HUES6 (cell line): ENCODE measurements at regions not wholly inside any gene's neighbourhood (a gene's known extent, or its start where the extent isn't known, plus 50 kb on each side); places are given as distances from the start of the nearest gene placed in this dataset.

ENCODE experiments used
- H3K27ac ChIP-seq: 2 replicates; pipeline ENCODE4 v1.7.0; 2013; ENCODE audit warnings: low read depth, mild to moderate bottlenecking, low read length, inconsistent platforms
- H3K27me3 ChIP-seq: 2 replicates; pipeline ENCODE4 v1.6.1; 2013; ENCODE audit warnings: low read length; ENCODE audit not compliant: control insufficient read depth, insufficient read depth
- H3K36me3 ChIP-seq: 2 replicates; pipeline ENCODE4 v1.6.1; 2013; ENCODE audit warnings: low read length; ENCODE audit not compliant: control insufficient read depth, insufficient read depth
- H3K4me1 ChIP-seq: 2 replicates; pipeline ENCODE4 v1.6.1; 2013; ENCODE audit warnings: low read length; ENCODE audit not compliant: control insufficient read depth, insufficient read depth
- H3K4me3 ChIP-seq: 2 replicates; pipeline ENCODE4 v1.5.1; 2013; ENCODE audit warnings: low read depth, low read length
- H3K9ac ChIP-seq: one replicate; pipeline ENCODE4 v1.6.1; 2013; ENCODE audit warnings: mild to moderate bottlenecking, low read length
- H3K9me3 ChIP-seq: 2 replicates; pipeline ENCODE4 v1.6.1; 2013; ENCODE audit warnings: low read depth, low read length; ENCODE audit not compliant: control insufficient read depth, insufficient read depth

- Histone ChIP-seq H3K9me3 (no peaks in the 10 kb centered on the region), H3K4me3 (no peak overlapping the region), H3K27me3 (no peaks in the 10 kb centered on the region), H3K9ac (no peak overlapping the region), H3K27ac (no peak overlapping the region), H3K4me1 (no peaks in the 10 kb centered on the region), H3K36me3 (no peaks in the 10 kb centered on the region)
Measured at GRCh38 chr2:67660871-67661270, 263.7 kb downstream of the ETAA1 start.

DNA sequence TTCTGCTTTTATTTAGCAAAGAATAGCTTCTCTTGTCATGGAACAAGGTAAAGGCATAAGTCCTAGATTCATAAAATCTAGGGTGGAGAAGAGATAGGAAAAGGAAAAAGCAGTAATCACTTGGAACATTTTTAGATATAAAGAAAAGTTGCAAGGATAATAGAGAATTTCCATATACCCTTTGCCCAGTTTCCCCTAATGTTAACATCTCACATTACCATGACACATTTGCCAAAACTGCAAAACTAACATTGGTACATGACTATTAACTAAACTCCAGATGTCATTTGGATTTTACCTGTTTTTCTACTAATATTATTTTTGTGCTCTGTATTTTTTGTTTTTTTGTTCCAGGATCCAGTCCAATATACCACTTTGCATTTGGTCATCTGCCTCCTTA, 265.1 kb downstream of the ETAA1 start:
- no peaks in the 10 kb centered on the region for H3K9me3 ChIP-seq
- H3K9ac ChIP-seq: no peak overlapping the region
- H3K27me3 ChIP-seq: no peaks in the 10 kb centered on the region
- H3K27ac ChIP-seq: no peak overlapping the region
- no peak overlapping the region for H3K4me3 ChIP-seq
- no peaks in the 10 kb centered on the region for H3K36me3 ChIP-seq
- H3K4me1 ChIP-seq: no peaks in the 10 kb centered on the region

- H3K36me3 ChIP-seq: no peaks in the 10 kb centered on the region
Measured at GRCh38 chr2:67663776-67664175, 266.6 kb downstream of the ETAA1 start.

DNA sequence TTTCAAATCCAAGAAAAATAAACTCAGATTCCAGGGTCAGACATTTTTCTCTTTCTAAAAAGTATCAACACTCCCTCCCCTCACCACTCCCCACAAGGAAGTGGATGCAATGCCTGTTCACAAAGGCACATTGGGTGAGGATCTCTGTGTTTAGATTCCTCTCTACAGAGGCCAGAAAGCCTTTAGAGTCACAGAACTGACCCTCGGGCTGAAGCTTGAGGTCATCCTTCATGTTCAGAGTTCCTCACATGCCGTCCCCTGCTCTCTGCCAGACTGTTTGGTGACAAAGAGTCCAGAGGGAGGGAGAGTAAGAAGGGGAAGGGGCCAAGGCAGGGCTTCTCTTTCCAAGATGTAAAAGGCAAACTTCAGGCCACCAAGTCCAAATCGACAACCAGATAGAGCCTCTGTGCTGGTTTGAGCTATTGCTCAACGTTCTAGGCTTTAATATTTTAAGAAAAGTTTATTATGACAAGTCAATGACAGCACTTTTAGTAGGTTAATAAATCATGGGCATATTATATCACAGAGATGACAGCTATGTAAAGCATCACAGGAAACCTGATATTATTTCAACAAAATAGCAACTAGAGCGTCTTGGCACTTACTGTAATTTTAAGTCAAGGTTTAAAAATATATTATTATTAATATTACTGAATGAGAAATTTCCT, 269.4 kb downstream of the ETAA1 start:
- no peaks in the 10 kb centered on the region for H3K27me3 ChIP-seq
- H3K9ac ChIP-seq: no peak overlapping the region
- H3K4me1 ChIP-seq: no peaks in the 10 kb centered on the region
- no peak overlapping the region for H3K4me3 ChIP-seq
- H3K36me3 ChIP-seq: no peaks in the 10 kb centered on the region
- H3K27ac ChIP-seq: no peak overlapping the region
- H3K9me3 ChIP-seq: no peaks in the 10 kb centered on the region

More at GRCh38 chr2:67663776-67664175, 266.6 kb downstream of the ETAA1 start:
- Histone ChIP-seq H3K9me3 (no peaks in the 10 kb centered on the region), H3K4me3 (no peak overlapping the region), H3K9ac (no peak overlapping the region), H3K27me3 (no peaks in the 10 kb centered on the region), H3K4me1 (no peaks in the 10 kb centered on the region), H3K27ac (no peak overlapping the region)

DNA sequence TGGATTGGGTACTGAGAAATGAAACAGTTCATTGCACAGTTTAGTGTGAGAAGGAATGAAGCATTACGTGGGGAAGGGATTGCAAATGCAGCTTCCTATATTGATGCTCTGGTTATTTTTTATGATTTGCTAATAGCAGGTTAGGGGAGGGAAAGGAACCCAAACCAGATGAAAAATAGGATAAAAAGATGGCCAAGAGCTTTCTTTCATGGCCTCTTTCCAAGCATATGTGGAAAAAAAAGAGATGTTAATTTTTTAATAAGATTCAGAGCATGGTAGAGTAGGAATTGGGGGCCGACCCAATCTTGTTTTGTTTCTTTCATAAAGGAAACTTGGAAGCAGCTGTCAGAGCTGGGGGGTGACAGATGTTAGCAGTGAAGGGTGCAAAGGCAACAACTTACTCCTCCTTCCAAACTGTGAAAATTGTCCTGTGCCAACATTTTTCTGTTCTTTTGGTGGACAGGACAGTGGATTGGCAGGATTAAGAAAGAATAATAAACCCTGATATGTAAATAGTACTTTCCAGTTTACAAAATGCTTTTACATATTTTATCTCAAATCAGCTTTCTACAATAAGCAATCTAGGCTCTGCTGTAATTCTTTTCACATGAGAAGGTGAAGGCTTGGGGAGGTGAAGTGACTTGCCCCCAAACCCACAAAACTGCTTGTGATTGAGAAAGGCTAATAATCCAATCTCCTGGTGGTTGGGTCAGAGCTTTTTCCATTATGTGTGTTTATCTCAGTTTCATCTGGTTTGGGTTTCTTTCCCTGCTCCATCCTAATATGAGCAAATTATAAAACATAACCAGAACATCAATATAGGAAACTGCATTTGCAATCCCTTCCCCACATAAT, 270.1 kb downstream of the ETAA1 start:
- H3K36me3 ChIP-seq: no peaks in the 10 kb centered on the region
- no peak overlapping the region for H3K9ac ChIP-seq
- no peak overlapping the region for H3K4me3 ChIP-seq
- H3K4me1 ChIP-seq: no peaks in the 10 kb centered on the region
- no peaks in the 10 kb centered on the region for H3K27me3 ChIP-seq
- H3K27ac ChIP-seq: no peak overlapping the region
- H3K9me3 ChIP-seq: no peaks in the 10 kb centered on the region

DNA sequence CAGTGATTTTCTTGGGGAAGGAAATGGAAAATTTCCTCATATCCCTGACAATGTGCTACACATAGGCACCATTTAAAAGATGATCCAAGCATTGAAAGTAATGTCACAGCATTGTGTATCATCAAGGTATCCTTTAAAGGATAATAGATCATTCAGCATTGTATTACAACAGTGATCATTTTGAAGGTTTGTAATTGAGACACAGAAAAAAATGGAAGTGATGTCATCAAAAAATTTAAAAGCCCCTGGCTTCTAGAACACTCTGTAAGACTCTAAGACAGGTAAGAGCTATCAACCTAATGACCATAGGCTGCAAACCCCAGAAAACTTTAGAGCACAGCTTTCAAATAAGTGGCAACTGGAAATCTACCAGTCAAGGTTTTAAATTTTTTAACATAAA, 271.4 kb downstream of the ETAA1 start:
- Histone ChIP-seq H3K9ac (no peak overlapping the region), H3K4me3 (no peak overlapping the region), H3K27me3 (no peaks in the 10 kb centered on the region), H3K36me3 (no peaks in the 10 kb centered on the region), H3K9me3 (no peaks in the 10 kb centered on the region), H3K27ac (no peak overlapping the region), H3K4me1 (no peaks in the 10 kb centered on the region)

- Histone ChIP-seq H3K4me3 (no peak overlapping the region), H3K4me1 (no peaks in the 10 kb centered on the region), H3K27ac (no peak overlapping the region), H3K9ac (no peak overlapping the region), H3K27me3 (no peaks in the 10 kb centered on the region), H3K36me3 (no peaks in the 10 kb centered on the region), H3K9me3 (no peaks in the 10 kb centered on the region)
Measured at GRCh38 chr2:67669168-67669567, 272.0 kb downstream of the ETAA1 start.

- H3K27me3 ChIP-seq: no peaks in the 10 kb centered on the region
- H3K36me3 ChIP-seq: no peaks in the 10 kb centered on the region
- no peak overlapping the region for H3K9ac ChIP-seq
- no peak overlapping the region for H3K4me3 ChIP-seq
- H3K9me3 ChIP-seq: no peaks in the 10 kb centered on the region
- no peaks in the 10 kb centered on the region for H3K4me1 ChIP-seq
- H3K27ac ChIP-seq: no peak overlapping the region
Measured at GRCh38 chr2:67669766-67670165, 272.6 kb downstream of the ETAA1 start.

DNA sequence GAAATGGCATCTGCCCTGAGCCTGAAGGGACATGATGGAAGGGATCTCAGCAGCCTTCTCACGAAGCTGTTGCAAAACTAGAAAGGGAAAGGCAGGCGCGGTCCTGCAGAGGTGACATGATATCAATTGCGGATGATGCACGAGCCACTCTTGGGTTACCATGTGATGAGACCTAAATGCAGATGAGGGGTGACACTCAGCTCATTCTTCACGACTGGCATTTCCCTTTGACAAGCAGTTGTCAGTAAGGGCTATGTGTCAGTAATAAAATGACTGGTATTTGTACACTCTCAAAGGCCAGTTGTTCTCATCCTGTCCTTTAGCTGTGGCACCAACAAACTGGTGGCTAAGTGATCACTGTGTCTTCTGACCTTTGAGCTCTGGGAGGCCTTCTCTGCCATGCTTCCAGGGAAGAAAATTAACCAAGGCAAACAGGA, 273.6 kb downstream of the ETAA1 start:
- H3K27ac ChIP-seq: no peak overlapping the region
- no peaks in the 10 kb centered on the region for H3K27me3 ChIP-seq
- H3K4me1 ChIP-seq: no peaks in the 10 kb centered on the region
- no peak overlapping the region for H3K9ac ChIP-seq
- H3K9me3 ChIP-seq: no peaks in the 10 kb centered on the region
- H3K36me3 ChIP-seq: no peaks in the 10 kb centered on the region
- no peak overlapping the region for H3K4me3 ChIP-seq

- Histone ChIP-seq H3K4me3 (no peak overlapping the region), H3K27ac (no peak overlapping the region), H3K9me3 (no peaks in the 10 kb centered on the region), H3K9ac (no peak overlapping the region), H3K36me3 (no peaks in the 10 kb centered on the region), H3K27me3 (no peaks in the 10 kb centered on the region), H3K4me1 (no peaks in the 10 kb centered on the region)
Measured at GRCh38 chr2:67671464-67672450, 274.6 kb downstream of the ETAA1 start.
